ENCODE measurements at regions not wholly inside any gene's neighbourhood (a gene's known extent, or its start where the extent isn't known, plus 50 kb on each side); places are given as distances from the start of the nearest gene placed in this dataset.

GRCh38 chr1:58094221-58094620, 452.3 kb downstream of the OMA1 start:
- TF ChIP-seq CTCF (IDR thresholded peaks at IDR 0.05; ENCODE audit: poor library complexity): no peak
- no peak for TF ChIP-seq EZH2 (IDR thresholded peaks at IDR 0.05; ENCODE audit: borderline replicate concordance)
- TF ChIP-seq EZH2phosphoT487 (IDR thresholded peaks at IDR 0.05; ENCODE audit: low read depth, severe bottlenecking, unreplicated experiment): no peak
